Left ventricle myocardium inferior (tissue), 1 donor: ENCODE measurements at regions not wholly inside any gene's neighbourhood (a gene's known extent, or its start where the extent isn't known, plus 50 kb on each side); places are given as distances from the start of the nearest gene placed in this dataset.
"Not testable (repeated sequence)": the region's sequence is repeated elsewhere in the genome, so short reads cannot be mapped to it uniquely, and the experiment has no call there.

Experiments
- DNase-seq: peaks from one replicate; pipeline ENCODE4 v3.0.0-alpha.2; 2020
- H3K27ac ChIP-seq: fragments of 200-600 bp; replicated peaks from 2 replicates; pipeline ENCODE4 v1.8.0; 2021
- H3K27me3 ChIP-seq: fragments of 200-600 bp; 2 replicates; pipeline ENCODE4 v1.8.0; 2021; ENCODE audit warnings: low read depth
- H3K36me3 ChIP-seq: fragments of 200-600 bp; 2 replicates; pipeline ENCODE4 v1.8.0; 2021
- H3K4me1 ChIP-seq: fragments of 200-600 bp; 2 replicates; pipeline ENCODE4 v1.8.0; 2021
- H3K4me3 ChIP-seq: fragments of 200-600 bp; 2 replicates; pipeline ENCODE4 v1.8.0; 2021; ENCODE audit warnings: mild to moderate bottlenecking, moderate library complexity
- H3K9me3 ChIP-seq: fragments of 200-600 bp; replicated peaks from 2 replicates; pipeline ENCODE4 v1.8.0; 2021
- intact Hi-C: fragments of 100-400 bp; cut with micrococcal nuclease; formaldehyde crosslinking; loops from one replicate; pipeline ENCODE4 v1.11.0; 2022
- TF ChIP-seq, protein P1 (sequence below): fragments of 200-600 bp; IDR thresholded peaks from 2 replicates; pipeline ENCODE4 v1.8.0; 2021; ENCODE audit warnings: antibody characterized with exemption, mild to moderate bottlenecking, borderline replicate concordance
- donor health status: DM: no; HTN: yes; CAD: no; lungs with severe emphysema.

DNA sequence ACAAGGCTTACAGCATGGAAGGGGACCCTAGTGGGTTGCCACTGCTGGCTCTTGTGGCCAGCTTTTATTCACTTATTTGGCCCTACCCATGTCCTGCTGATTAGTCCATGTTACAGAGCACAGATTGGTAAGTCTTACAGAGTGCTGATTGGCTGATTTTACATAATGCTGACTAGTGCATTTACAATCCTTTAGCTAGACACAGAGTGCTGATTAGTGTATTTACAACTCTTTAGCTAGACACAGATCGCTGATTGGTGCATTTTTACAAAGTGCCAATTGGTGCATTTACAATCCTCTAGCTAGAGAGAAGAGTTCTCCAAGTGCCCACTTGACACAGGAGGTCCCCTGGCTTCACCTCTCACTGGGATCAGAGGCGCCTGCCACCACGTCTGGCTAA lies 485.0 kb upstream of the TSPY4 start:
- no peaks in the 10 kb centered on the region for H3K27me3 ChIP-seq
- H3K27ac ChIP-seq: no peak overlapping the region
- intact Hi-C loops: no loop called here
- no peaks in the 10 kb centered on the region for H3K9me3 ChIP-seq
- H3K36me3 ChIP-seq: no peaks in the 10 kb centered on the region
- TF ChIP-seq, protein P1, sequence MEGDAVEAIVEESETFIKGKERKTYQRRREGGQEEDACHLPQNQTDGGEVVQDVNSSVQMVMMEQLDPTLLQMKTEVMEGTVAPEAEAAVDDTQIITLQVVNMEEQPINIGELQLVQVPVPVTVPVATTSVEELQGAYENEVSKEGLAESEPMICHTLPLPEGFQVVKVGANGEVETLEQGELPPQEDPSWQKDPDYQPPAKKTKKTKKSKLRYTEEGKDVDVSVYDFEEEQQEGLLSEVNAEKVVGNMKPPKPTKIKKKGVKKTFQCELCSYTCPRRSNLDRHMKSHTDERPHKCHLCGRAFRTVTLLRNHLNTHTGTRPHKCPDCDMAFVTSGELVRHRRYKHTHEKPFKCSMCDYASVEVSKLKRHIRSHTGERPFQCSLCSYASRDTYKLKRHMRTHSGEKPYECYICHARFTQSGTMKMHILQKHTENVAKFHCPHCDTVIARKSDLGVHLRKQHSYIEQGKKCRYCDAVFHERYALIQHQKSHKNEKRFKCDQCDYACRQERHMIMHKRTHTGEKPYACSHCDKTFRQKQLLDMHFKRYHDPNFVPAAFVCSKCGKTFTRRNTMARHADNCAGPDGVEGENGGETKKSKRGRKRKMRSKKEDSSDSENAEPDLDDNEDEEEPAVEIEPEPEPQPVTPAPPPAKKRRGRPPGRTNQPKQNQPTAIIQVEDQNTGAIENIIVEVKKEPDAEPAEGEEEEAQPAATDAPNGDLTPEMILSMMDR: no peak
- H3K4me3 ChIP-seq: no peak overlapping the region
- no peak for DNase-seq
- no peaks in the 10 kb centered on the region for H3K4me1 ChIP-seq

DNA sequence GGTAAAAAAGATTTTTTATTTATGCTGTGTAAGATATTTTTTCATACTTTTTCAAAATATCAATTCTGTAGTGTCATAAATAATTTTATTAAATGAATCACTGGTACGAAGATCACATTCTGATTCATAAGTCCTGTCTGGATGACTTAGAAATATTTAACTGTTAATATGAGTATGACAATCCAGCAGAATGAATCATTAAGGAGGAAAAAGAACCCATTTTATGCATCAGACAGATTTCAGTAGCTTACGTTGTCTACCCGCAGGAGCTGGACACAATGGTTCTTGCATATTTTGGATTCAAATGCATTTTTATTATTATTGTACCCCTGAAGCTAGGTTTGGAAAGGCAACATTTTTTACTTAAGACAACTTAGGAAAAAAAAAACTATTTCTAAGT lies 448.9 kb upstream of the TSPY4 start:
- Histone ChIP-seq H3K4me1 (no peaks in the 10 kb centered on the region), H3K9me3 (no peaks in the 10 kb centered on the region), H3K36me3 (no peaks in the 10 kb centered on the region), H3K27ac (no peak overlapping the region), H3K27me3 (no peaks in the 10 kb centered on the region), H3K4me3 (no peak overlapping the region)
- DNase-seq: no peak
- TF ChIP-seq, protein P1: no peak
- intact Hi-C loops: no loop called here

DNA sequence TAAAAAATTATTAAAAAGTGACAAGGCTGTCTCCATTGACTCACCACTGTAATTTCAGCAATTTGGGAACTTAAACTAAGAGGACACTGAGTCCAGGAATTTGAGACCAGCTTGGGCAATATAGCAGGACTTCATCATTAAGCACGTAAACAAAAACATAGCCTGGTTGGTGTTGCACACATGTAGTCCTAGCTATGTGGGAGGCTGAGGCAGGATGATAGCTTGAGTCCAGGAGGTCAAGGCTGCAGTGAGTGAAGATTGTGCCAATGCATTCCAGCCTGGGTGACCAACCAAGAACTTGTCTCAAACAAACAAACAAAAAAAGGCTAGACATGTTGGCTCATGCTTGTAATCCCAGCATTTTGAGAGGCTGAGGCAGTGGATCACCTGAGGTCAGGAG lies 439.4 kb upstream of the TSPY4 start:
- no peaks in the 10 kb centered on the region for H3K36me3 ChIP-seq
- no peak overlapping the region for H3K27ac ChIP-seq
- H3K9me3 ChIP-seq: no peaks in the 10 kb centered on the region
- H3K4me1 ChIP-seq: no peaks in the 10 kb centered on the region
- TF ChIP-seq, protein P1: no peak
- no peaks in the 10 kb centered on the region for H3K27me3 ChIP-seq
- intact Hi-C loops: no loop called here
- no peak for DNase-seq
- H3K4me3 ChIP-seq: no peak overlapping the region

DNA sequence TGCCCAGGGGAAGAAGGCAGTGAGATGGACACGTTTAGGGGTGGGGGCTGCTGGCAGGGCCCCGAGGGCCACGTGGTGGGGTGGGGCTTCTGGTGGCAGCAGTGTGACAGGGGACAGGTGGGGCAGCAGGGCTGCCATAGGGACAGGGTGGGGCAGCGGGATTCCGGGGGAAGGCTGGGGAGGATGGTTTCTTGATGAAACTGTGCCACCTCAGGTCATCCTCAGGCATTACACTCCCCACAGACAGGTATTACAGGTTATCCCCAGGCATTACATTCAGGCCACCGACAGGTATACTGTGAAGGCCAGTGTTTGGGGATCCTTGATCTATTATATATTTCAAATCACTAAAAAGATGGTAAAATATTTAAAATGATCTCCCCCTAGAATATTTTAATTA lies 432.1 kb upstream of the TSPY4 start:
- Histone ChIP-seq H3K27me3 (no peaks in the 10 kb centered on the region), H3K9me3 (no peaks in the 10 kb centered on the region), H3K4me3 (no peak overlapping the region), H3K36me3 (no peaks in the 10 kb centered on the region), H3K27ac (no peak overlapping the region), H3K4me1 (no peaks in the 10 kb centered on the region)
- TF ChIP-seq, protein P1: no peak
- intact Hi-C loops: no loop called here
- no peak for DNase-seq

DNA sequence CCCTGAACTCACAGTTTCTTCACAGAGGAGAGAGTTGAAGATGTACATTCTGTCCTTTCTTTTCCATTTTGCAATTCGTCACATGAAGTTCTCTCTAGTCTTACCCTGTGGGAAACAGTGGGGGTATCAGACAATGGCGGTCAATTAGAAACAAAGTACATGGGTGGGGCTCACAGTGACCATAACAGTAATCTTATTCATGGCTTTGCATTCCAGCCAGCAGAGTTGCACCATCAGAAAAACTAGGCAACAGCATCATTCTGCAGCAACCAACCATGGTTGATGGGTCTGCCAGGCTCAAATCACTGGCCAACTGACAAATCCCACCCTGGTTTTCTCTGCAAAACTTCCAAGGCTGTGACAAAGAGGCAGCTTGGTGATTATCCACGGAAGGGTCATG lies 414.7 kb upstream of the TSPY4 start:
- H3K36me3 ChIP-seq, DNase-seq, H3K4me1 ChIP-seq, H3K4me3 ChIP-seq, H3K27ac ChIP-seq, H3K27me3 ChIP-seq, H3K9me3 ChIP-seq, intact Hi-C loops: not testable (repeated sequence)
